ENCODE measurements at regions not wholly inside any gene's neighbourhood (a gene's known extent, or its start where the extent isn't known, plus 50 kb on each side); places are given as distances from the start of the nearest gene placed in this dataset.
"Not testable (repeated sequence)": the region's sequence is repeated elsewhere in the genome, so short reads cannot be mapped to it uniquely, and the experiment has no call there.

- DNase-seq (ENCODE audit: low read depth in 2 of 2) = peak in 1 of 2 donors; percentile 56
Observed at GRCh38 chr10:33900596-33900995, 566.1 kb upstream of the NRP1 start.

DNA sequence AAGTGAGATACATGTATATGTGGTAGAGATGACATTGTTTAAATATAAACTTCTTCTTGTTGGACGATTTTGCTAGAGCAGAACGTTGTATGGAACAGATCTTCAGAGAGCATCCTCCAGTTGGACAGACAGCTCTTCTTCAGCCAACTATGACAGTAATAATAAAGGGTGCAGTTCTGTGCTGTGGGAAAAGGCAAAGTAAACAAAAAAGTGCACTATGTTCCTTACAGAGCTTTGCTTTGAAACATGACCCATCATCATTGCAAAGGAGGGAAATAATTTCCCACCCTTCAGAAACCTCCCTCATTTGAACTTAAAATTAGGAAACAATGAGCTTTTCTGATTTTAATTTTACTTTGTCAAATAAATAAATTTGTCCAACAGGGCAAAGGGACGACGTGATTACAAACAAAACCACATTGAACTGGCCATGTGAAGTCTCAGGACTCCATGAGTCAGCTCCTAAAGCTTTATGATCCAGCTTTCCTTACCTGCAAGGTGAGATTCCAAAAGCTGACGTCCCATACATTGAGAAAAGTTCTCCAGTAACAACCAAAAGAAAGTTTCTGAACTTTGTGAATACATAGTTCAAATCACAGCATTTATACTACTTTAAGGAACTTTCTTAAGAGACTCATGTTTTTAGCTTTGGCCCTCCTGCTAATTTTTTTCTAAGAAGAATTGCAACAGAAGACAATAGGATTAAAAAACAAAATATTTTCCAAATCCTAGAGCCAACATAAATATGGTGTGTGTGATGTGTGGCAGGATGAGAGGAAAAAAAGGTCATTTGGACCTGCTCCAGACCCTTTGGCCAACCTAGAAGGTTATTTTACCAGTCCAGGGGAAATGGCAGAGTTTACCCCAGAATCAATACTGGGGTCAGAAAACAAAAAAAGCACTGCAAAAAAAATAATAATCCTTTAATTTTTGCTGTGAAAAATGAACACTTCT, 565.4 kb upstream of the NRP1 start:
- peak in 1 of 2 donors; percentile 93 for DNase-seq (ENCODE audit: low read depth in 2 of 2)

GRCh38 chr10:33897291-33897752, 562.9 kb upstream of the NRP1 start:
- no peak for DNase-seq (ENCODE audit: low read depth in 2 of 2)

DNA sequence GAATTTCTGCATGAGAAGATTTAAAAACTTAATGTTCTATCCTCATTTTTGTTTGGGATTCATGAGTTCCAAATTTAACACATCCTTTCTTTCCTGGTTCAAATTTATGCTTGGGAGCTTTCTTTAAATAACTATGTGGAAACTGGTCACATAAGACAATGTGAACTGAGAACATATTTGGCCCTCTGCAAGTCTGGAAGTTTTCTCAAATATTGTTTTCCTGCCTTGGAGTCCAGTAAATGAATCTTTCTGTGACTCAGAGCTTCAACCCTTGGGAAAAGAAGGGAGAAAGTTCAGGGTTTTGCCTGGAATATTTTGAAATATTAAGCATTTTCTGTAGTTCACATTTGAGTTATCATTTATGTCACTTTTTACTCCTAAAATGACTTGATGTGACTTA, 559.0 kb upstream of the NRP1 start:
- DNase-seq (ENCODE audit: low read depth in 2 of 2) = no peak

DNA sequence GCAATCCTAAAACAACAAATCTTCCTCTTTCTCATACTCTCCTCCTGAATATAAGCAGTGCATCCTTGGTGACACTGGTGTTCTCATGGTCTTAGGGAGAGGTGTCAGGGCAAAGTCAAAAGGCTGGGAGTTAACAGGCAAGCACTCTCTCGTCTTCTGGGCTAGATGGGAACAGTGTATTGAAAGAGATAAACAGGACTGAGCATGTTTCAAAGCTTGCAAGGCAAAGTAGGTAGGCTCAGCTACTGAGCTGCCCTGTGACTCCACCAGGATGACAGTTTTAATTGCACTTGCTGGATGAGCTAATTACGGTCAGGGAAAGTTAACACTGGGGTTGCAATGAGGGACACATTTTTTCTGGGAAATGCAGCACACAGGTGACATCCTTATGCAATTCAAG, 554.9 kb upstream of the NRP1 start:
- no peak for DNase-seq (ENCODE audit: low read depth in 2 of 2)

DNA sequence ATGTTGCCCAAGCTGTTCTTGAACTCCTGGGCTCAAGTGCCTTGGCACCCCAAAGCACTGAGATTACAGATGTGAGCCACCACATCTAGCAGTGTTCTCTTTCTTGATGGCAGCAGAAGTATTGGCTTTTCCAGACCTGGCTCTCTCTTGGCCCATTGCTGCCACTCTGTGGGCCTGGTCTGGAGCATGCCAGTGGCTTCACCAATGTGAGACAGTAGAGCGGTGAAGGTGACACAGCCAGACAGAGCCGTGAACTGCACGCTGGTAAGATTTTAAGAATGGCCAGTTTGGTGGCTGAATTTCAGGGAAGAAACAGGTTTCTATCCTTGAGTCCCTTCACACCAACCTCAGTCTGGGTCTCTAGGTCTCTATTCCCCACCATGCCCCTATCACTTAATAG, 552.7 kb upstream of the NRP1 start:
- no peak for DNase-seq (ENCODE audit: low read depth in 2 of 2)

- DNase-seq (ENCODE audit: low read depth in 2 of 2) = no peak
Observed at GRCh38 chr10:33886299-33886698, 551.8 kb upstream of the NRP1 start.

DNA sequence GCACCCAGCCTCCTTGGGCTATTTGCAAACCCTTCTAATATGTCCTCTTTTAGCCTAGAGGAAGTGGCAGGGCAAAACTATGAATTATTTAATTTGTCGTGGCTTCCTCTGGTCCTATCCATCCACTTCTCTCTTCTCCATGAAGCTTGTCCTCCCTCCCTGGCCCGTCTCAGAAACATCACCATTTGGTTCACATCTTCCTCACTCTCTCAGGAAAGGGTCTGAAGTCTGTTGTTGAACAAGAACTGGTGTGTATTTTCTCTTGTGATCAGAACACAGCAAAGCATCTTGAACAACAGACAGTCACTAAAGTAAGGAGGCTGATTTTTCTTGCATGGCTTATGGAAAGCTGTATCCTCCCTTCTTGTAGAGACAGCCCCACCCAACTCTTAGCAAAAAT, 550.1 kb upstream of the NRP1 start:
- no peak for DNase-seq (ENCODE audit: low read depth in 2 of 2)

DNA sequence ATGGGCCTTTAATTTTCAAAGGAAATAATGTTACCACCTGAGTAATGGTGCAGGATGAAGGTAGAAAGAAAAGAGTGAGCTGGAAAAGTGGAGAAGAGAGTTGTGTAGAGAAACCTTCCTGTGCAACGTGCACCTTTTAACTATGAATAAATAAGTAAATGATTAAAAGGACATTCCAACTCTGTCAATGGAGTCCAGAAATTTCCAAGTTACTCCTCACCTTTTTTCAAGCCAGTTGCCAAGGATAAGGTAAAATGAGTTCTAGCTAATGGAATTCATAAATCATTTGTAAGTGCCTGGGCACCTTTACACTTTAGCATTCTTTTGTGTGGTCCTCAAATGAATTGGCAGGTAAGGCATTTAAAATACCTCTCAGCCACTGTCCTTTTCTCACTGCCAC, 549.4 kb upstream of the NRP1 start:
- no peak for DNase-seq (ENCODE audit: low read depth in 2 of 2)

DNA sequence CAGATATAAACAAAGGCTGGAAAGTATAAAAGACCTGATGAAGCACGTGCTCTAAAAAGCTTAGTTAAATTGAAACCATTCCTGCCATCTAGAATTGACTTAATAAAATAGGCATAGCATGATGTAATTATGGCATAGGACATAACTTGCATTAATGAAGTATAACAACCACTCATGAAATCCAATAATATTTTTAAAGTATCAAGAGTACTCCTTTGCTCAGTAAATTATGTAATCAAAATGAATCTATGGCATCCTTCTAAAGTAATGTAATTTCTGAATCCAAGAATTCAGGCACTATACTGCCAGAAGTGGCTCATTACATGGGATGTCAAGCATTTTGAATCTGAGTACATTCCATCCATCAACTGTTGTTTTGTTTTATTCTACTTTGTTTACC, 548.5 kb upstream of the NRP1 start:
- no peak for DNase-seq (ENCODE audit: low read depth in 2 of 2)

DNA sequence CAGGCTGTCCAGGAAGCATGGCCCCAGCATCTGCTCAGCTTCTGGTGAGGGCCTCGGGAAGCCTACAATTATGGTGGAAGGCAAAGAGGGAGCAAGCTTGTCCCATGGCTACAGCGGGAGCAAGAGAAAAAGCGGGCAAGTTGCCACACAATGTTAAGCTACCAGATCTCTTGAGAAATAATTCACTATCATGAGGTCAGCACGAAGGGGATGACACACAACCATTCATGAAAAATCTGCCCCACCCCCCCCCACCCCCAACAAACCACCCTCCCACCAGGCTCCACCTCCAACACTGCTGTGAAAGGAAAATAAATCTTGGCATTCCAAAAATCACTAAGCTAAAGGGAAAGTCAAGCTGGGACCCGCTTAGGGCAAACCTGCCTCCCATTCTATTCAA, 545.8 kb upstream of the NRP1 start:
- no peak for DNase-seq (ENCODE audit: low read depth in 2 of 2)

DNA sequence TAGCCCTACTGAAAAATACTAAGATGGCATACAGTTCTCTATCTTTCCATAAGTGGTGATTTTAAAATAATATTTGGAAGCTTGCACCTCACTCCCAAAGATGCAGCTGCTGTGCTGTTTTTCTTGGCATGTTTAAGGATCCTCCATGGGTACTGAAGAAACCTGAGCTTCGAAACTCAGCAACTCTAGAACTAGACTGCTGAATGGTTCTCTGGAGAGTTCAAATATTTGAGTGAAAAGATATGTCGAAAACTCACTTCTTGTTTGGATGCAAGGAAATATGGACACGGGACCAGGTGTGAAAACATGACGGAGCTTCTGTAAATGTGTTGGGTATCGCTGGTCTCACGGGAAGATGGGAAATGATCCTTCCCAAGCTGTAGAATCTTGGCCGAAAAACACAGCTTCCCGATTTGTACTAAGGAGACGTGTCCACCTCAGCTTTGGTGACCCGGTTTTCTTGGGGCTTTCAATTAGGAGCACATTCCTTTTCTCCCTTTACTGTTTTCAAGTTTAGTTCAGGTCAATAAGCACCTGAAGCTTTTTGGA, 543.8 kb upstream of the NRP1 start:
- DNase-seq (ENCODE audit: low read depth in 2 of 2) = no peak

- DNase-seq (ENCODE audit: low read depth in 2 of 2) = no peak
Observed at GRCh38 chr10:33876584-33877400, 542.3 kb upstream of the NRP1 start.

DNA sequence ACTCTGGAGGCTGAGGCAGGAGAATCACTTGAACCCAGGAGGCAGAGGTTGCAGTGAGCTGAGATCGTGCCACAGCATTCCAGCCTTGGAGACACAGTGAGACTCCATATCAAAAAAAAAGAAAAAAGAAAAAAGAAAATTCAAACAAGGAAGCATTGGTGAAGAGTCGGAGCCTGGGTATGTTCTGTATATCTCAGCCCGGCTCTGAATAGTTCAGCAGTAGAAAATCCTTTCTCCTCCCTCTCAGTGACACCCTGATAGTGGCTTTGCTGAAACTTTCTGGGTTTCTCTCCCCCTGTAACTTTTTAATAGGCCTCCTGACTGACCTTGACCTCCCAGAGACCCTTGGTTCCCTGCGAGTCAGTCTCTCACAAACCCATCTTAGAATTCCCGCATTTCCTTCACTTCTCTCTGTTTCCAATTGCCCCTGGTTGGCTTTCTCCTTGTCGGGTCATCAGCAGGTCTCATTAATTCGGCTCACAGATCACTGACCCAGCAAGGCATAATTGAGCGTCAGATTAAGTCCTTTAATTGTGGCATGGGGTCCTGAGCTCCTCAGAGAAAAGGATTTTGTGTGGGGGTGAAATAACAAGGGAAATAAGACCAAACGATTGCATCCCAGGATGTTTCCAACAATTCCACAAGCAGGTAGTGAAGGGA, 541.6 kb upstream of the NRP1 start:
- DNase-seq (ENCODE audit: low read depth in 2 of 2) = no peak

- DNase-seq (ENCODE audit: low read depth in 2 of 2) = no peak
Observed at GRCh38 chr10:33871061-33871956, 536.8 kb upstream of the NRP1 start.

DNA sequence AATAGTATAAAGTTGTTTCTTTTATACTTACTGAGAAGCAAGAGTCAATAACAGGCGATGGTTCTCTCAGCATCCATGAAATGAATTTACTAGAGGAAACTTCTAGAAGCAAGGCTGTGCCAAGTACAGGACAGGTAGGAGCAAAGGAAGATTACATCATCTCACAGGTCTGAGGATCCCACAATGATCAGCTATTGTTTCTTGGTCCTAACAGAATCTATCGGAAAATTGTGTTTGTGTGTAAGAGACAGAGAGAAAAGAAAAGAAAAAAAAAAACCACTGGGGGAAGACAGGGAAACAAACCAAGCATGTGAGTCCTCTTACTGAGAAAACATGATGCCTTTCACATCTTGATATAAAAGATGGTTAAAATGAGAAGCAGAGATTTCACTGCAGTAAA, 535.0 kb upstream of the NRP1 start:
- DNase-seq (ENCODE audit: low read depth in 2 of 2) = no peak

DNA sequence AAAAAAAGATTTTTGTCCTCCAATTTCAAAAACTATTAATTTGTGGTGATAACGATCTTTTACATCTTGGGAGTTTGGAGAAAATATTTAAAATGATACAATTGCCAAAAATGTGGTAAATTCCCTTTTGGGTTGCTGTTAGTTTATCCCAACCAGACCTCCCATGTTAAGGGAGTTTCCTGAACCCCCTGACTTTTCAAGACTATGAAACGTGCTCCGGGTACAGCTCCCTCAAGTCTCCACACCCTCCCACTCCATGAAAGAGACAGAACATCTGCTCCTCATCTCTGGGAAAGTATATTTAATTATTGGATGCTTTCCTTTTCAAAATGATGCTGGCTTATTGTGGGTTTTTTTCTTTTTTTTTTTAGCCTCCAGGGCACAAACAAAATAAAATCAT, 534.6 kb upstream of the NRP1 start:
- DNase-seq (ENCODE audit: low read depth in 2 of 2) = no peak

GRCh38 chr10:33867199-33867789, 532.8 kb upstream of the NRP1 start:
- not testable (repeated sequence) for DNase-seq (ENCODE audit: low read depth in 2 of 2)

DNA sequence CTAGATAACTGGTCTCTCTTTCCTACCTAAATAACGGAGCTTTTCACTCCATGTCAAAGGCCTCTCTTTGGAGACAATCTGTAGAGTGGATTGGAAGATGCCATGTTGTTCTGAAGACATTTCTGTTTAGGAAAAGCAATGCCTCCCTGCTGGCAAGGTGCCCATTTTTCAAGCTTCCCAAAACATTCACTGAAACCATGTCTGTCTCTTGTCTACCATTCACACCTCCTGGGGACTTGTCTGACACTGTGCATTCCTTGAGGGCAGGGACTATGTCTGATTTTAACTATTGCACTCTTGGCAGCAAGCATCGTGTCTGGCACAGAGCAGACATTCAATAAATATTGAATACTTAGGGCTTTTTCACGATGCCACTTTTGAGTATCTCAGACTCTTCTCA, 528.9 kb upstream of the NRP1 start:
- no peak for DNase-seq (ENCODE audit: low read depth in 2 of 2)

- DNase-seq (ENCODE audit: low read depth in 2 of 2) = no peak
Observed at GRCh38 chr10:33862536-33863105, 528.2 kb upstream of the NRP1 start.
